HuH-7.5 (cell line): ENCODE measurements at regions not wholly inside any gene's neighbourhood (a gene's known extent, or its start where the extent isn't known, plus 50 kb on each side); places are given as distances from the start of the nearest gene placed in this dataset.
"Not testable (repeated sequence)": the region's sequence is repeated elsewhere in the genome, so short reads cannot be mapped to it uniquely, and the experiment has no call there.

ENCODE experiments used
- DNase-seq: peaks from one replicate; pipeline ENCODE4 v3.0.0; 2011; ENCODE audit warnings: low spot score

- no peak for DNase-seq
These were observed 149.6 kb upstream of the SH3BP4 start for GRCh38 chr2:234802071-234802844.

- no peak for DNase-seq
These were observed 154.1 kb upstream of the SH3BP4 start for GRCh38 chr2:234797566-234798250.

GRCh38 chr2:234796045-234796591 is 155.7 kb upstream of the SH3BP4 start:
- no peak for DNase-seq

GRCh38 chr2:234795272-234795920 is 156.4 kb upstream of the SH3BP4 start:
- DNase-seq: no peak

- DNase-seq: no peak
These were observed 157.0 kb upstream of the SH3BP4 start for GRCh38 chr2:234794866-234795265.

GRCh38 chr2:234793212-234793785 is 158.5 kb upstream of the SH3BP4 start:
- DNase-seq: no peak

- DNase-seq: no peak
These were observed 159.2 kb upstream of the SH3BP4 start for GRCh38 chr2:234792621-234793022.

GRCh38 chr2:234792096-234792495 is 159.7 kb upstream of the SH3BP4 start:
- DNase-seq: not testable (repeated sequence)

- DNase-seq: no peak
These were observed 161.4 kb upstream of the SH3BP4 start for GRCh38 chr2:234790380-234790779.

- no peak for DNase-seq
These were observed 162.1 kb upstream of the SH3BP4 start for GRCh38 chr2:234789556-234790325.

- no peak for DNase-seq
These were observed 163.0 kb upstream of the SH3BP4 start for GRCh38 chr2:234788841-234789240.

GRCh38 chr2:234788381-234788780 is 163.4 kb upstream of the SH3BP4 start:
- DNase-seq: no peak

- DNase-seq: no peak
These were observed 164.7 kb upstream of the SH3BP4 start for GRCh38 chr2:234787114-234787513.

GRCh38 chr2:234773764-234774409 is 177.9 kb upstream of the SH3BP4 start:
- DNase-seq: no peak

GRCh38 chr2:234773129-234773528 is 178.7 kb upstream of the SH3BP4 start:
- DNase-seq: no peak

GRCh38 chr2:234772733-234773060 is 179.1 kb upstream of the SH3BP4 start:
- DNase-seq: no peak

GRCh38 chr2:234771980-234772732 is 179.7 kb upstream of the SH3BP4 start:
- DNase-seq: no peak

GRCh38 chr2:234771176-234771575 is 180.6 kb upstream of the SH3BP4 start:
- no peak for DNase-seq

GRCh38 chr2:234770715-234771141 is 181.1 kb upstream of the SH3BP4 start:
- no peak for DNase-seq

GRCh38 chr2:234770031-234770506 is 181.7 kb upstream of the SH3BP4 start:
- no peak for DNase-seq
